ENCODE measurements at regions not wholly inside any gene's neighbourhood (a gene's known extent, or its start where the extent isn't known, plus 50 kb on each side); places are given as distances from the start of the nearest gene placed in this dataset.

DNA sequence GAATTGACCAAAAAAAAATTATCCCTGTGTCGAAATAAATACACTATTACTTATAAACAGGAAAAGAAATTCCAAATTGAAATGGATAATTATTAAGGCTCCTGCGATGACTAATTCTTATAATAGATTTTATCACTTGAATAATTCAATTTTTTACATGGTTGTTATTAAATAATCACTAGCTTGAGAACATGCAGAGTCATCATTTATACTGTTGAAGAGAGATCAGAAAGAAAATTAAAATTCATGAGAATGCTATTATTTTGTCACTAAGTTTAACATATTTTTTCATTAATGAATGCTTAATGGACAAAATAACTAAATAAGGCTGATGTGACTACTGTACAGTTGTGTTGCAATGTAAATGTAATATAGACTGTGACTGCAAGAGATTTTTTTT lies 1011.3 kb upstream of the C9orf72 start:
- no peak overlapping the region for H2BK20ac ChIP-seq (ENCODE audit: low read depth, low read length, poor library complexity, severe bottlenecking)
- H2BK5ac ChIP-seq (ENCODE audit: insufficient read length, low read length) = no peak overlapping the region
- H3K23ac ChIP-seq (ENCODE audit: insufficient read length, low read depth, low read length) = no peak overlapping the region
- H3K9me3 ChIP-seq (ENCODE audit: control insufficient read depth, low read depth, low read length) = no peaks in the 10 kb centered on the region
- H2BK120ac ChIP-seq (ENCODE audit: low read depth, low read length, poor library complexity, severe bottlenecking) = no peak overlapping the region
- no peaks in the 10 kb centered on the region for H3K23me2 ChIP-seq (ENCODE audit: insufficient read length, low read depth, low read length, poor library complexity, severe bottlenecking)
- no peaks in the 10 kb centered on the region for H3K27me3 Mint-ChIP-seq (ENCODE audit: low read depth)
- no peak overlapping the region for H3K27ac Mint-ChIP-seq
- H3K9me3 Mint-ChIP-seq = peaks cover 6 to 7% of the 10 kb centered on the region in 2 experiments
- H3K18ac ChIP-seq (ENCODE audit: insufficient read length, low read depth, low read length) = no peak overlapping the region
- no peak overlapping the region for H2AFZ ChIP-seq (ENCODE audit: low read length)
- WGBS (ENCODE audit: extremely low coverage, insufficient read length, low lambda C conversion rate) = no CpG with 5 or more reads among the region's 2 CpGs
- H3K27ac ChIP-seq (ENCODE audit: insufficient read length, low read depth, low read length) = no peak overlapping the region
- H3K4me1 Mint-ChIP-seq = no peaks in the 10 kb centered on the region
- H2BK15ac ChIP-seq (ENCODE audit: low read depth, low read length) = no peak overlapping the region
- TF ChIP-seq, protein P1, sequence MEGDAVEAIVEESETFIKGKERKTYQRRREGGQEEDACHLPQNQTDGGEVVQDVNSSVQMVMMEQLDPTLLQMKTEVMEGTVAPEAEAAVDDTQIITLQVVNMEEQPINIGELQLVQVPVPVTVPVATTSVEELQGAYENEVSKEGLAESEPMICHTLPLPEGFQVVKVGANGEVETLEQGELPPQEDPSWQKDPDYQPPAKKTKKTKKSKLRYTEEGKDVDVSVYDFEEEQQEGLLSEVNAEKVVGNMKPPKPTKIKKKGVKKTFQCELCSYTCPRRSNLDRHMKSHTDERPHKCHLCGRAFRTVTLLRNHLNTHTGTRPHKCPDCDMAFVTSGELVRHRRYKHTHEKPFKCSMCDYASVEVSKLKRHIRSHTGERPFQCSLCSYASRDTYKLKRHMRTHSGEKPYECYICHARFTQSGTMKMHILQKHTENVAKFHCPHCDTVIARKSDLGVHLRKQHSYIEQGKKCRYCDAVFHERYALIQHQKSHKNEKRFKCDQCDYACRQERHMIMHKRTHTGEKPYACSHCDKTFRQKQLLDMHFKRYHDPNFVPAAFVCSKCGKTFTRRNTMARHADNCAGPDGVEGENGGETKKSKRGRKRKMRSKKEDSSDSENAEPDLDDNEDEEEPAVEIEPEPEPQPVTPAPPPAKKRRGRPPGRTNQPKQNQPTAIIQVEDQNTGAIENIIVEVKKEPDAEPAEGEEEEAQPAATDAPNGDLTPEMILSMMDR (conservative IDR thresholded peaks at IDR 0.05) = no peak
- H3K79me2 ChIP-seq (ENCODE audit: insufficient read depth, low read length) = no peaks in the 10 kb centered on the region
- no peak overlapping the region for H3K14ac ChIP-seq (ENCODE audit: insufficient read depth, low read length)
- H4K91ac ChIP-seq (ENCODE audit: insufficient read length, low read depth, low read length) = no peak overlapping the region
- H3K4me3 Mint-ChIP-seq = no peak overlapping the region
- H3K4ac ChIP-seq (ENCODE audit: low read depth, low read length) = no peak overlapping the region
- H3K27me3 ChIP-seq (ENCODE audit: insufficient read depth, low read length) = no peaks in the 10 kb centered on the region
- no peaks in the 10 kb centered on the region for H3K4me1 ChIP-seq (ENCODE audit: insufficient read depth, low read length)
- no peak overlapping the region for H3T11ph ChIP-seq (ENCODE audit: low read length)
- no peak overlapping the region for H3K4me2 ChIP-seq (ENCODE audit: insufficient read depth, insufficient read length, low read length)
- no peaks in the 10 kb centered on the region for H3K79me1 ChIP-seq (ENCODE audit: insufficient read depth, low read depth, low read length, poor library complexity, severe bottlenecking)
- H3K9ac ChIP-seq (ENCODE audit: extremely low read depth, insufficient read length, low read length) = no peak overlapping the region
- H4K5ac ChIP-seq (ENCODE audit: insufficient read length, low read depth, low read length) = no peak overlapping the region
- H4K8ac ChIP-seq (replicated peaks; ENCODE audit: insufficient read length, low read depth, low read length) = no peak overlapping the region
- no peak for DNase-seq
- no peak overlapping the region for H2BK12ac ChIP-seq (ENCODE audit: insufficient read length, low read depth, low read length)
- H2AK5ac ChIP-seq (ENCODE audit: insufficient read length, low read length) = no peak overlapping the region
- no peak overlapping the region for H3K56ac ChIP-seq (ENCODE audit: insufficient read length, low read depth, low read length)
- H3K36me3 Mint-ChIP-seq (ENCODE audit: insufficient read depth in 1 of 3, low read depth in 3 of 3) = peaks cover 0 to 10% (median 3%) of the 10 kb centered on the region in 3 experiments; a peak in 4 of 7 replicates
- no peaks in the 10 kb centered on the region for H4K20me1 ChIP-seq (ENCODE audit: control insufficient read depth, insufficient read depth, insufficient read length)

Data from H9 (cell line).